ENCODE measurements at regions not wholly inside any gene's neighbourhood (a gene's known extent, or its start where the extent isn't known, plus 50 kb on each side); places are given as distances from the start of the nearest gene placed in this dataset.

- DNase-seq (ENCODE audit: low read depth, low spot score) (no peak), FAIRE-seq (no peak)
- no peak for TF ChIP-seq MAX (IDR thresholded peaks at IDR 0.05; ENCODE audit: insufficient read depth, insufficient read length)
- no peak for TF ChIP-seq GATA2 (IDR thresholded peaks at IDR 0.05; ENCODE audit: insufficient read depth, insufficient read length, low read depth, low read length)
- TF ChIP-seq FOS (IDR thresholded peaks at IDR 0.05; ENCODE audit: borderline replicate concordance, insufficient read depth, low read length): no peak
- TF ChIP-seq CTCF (IDR thresholded peaks at IDR 0.05; ENCODE audit: extremely low read depth in 1 of 2, insufficient read depth in 1 of 2, low read depth in 1 of 2, low read length in 2 of 2): no peak
- no peak for TF ChIP-seq MYC (IDR thresholded peaks at IDR 0.05; ENCODE audit: low read depth, low read length)
- no peak for TF ChIP-seq JUN (IDR thresholded peaks at IDR 0.05; ENCODE audit: borderline replicate concordance, insufficient read depth, insufficient read length, low read depth)
- TF ChIP-seq POLR2AphosphoS5 (IDR thresholded peaks at IDR 0.05; ENCODE audit: insufficient read depth, low read depth, low read length): no peak
- TF ChIP-seq POLR2A (IDR thresholded peaks at IDR 0.05; ENCODE audit: low read depth, low read length): no peak
- no peak for TF ChIP-seq EZH2 (IDR thresholded peaks at IDR 0.05; ENCODE audit: borderline replicate concordance, low read depth, low read length, severe bottlenecking)
- H3K4me1 ChIP-seq (ENCODE audit: control insufficient read depth, extremely low read depth, insufficient read depth, low read length): no peaks in the 10 kb centered on the region
- BruUV-seq (replicated peaks): no TSS peak
- H3K4me3 ChIP-seq (replicated peaks in 1 of 3; ENCODE audit: insufficient read depth in 1 of 3, low read depth in 1 of 3, low read length in 3 of 3): no peak overlapping the region
- ChIA-PET CTCF (no interaction called here), POLR2A (no interaction called here)
- no peak overlapping the region for H3K27ac ChIP-seq (ENCODE audit: insufficient read depth, low read depth, low read length)
- dilution Hi-C loops (cut with MboI; ENCODE audit: extremely low pct_ligation_motif_present, low sequenced_read_pairs) (no loop called here), intact Hi-C loops (cut with micrococcal nuclease) (no loop called here)
- no peaks in the 10 kb centered on the region for H3K79me2 ChIP-seq (ENCODE audit: control insufficient read depth, insufficient read depth, low read length)
- H4K20me1 ChIP-seq (replicated peaks; ENCODE audit: control insufficient read depth, extremely low read depth, insufficient read depth, low read length): no peaks in the 10 kb centered on the region
- H3K27me3 ChIP-seq (ENCODE audit: control insufficient read depth in 2 of 2, insufficient read depth in 2 of 2, low read length in 2 of 2): no peaks in the 10 kb centered on the region
- no peak overlapping the region for H3K9ac ChIP-seq (replicated peaks; ENCODE audit: extremely low read depth, insufficient read depth, low read length)
- H2AFZ ChIP-seq (ENCODE audit: low read depth, low read length): no peak overlapping the region
- no peaks in the 10 kb centered on the region for H3K9me3 ChIP-seq (replicated peaks; ENCODE audit: control insufficient read depth, insufficient read depth, low read length)
- no peaks in the 10 kb centered on the region for H3K36me3 ChIP-seq (ENCODE audit: control insufficient read depth in 2 of 2, extremely low read depth in 1 of 2, insufficient read depth in 2 of 2, low read length in 2 of 2)
- H3K9me1 ChIP-seq (replicated peaks; ENCODE audit: control insufficient read depth, extremely low read depth, insufficient read depth, low read length): no peaks in the 10 kb centered on the region
- H3K4me2 ChIP-seq (ENCODE audit: insufficient read depth, low read length): no peak overlapping the region
Measured at GRCh38 chr13:112227031-112227430, 149.1 kb upstream of the SPACA7 start.
